ENCODE measurements at regions not wholly inside any gene's neighbourhood (a gene's known extent, or its start where the extent isn't known, plus 50 kb on each side); places are given as distances from the start of the nearest gene placed in this dataset.

DNA sequence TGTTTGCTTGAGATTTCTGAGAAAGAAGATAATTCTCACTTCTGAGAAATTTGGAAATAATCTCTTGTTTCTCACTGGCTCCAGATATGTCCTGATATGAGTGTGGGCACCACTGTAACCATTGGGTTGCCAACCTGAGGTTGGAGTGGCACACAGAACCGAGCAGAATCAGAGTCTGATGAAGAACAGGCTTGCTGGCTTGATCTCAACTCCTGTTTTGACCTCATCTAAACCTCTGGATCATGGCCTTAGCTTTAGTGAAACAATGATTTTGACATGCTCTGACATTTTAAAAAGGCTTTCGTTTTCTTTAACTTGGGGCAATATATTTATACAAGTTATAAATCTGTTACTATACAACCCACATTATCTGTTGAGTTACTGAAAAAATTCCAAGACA, 548.0 kb downstream of the IRS1 start:
- no peak for DNase-seq (ENCODE audit: low read depth)
- no peaks in the 10 kb centered on the region for H3K36me3 ChIP-seq (ENCODE audit: control insufficient read depth, insufficient read depth, low read length)
- H3K27me3 ChIP-seq (ENCODE audit: control insufficient read depth, insufficient read depth, low read length) = no peaks in the 10 kb centered on the region
- H3K4me3 ChIP-seq (ENCODE audit: low read depth, low read length) = no peak overlapping the region
- TF ChIP-seq, protein P1, sequence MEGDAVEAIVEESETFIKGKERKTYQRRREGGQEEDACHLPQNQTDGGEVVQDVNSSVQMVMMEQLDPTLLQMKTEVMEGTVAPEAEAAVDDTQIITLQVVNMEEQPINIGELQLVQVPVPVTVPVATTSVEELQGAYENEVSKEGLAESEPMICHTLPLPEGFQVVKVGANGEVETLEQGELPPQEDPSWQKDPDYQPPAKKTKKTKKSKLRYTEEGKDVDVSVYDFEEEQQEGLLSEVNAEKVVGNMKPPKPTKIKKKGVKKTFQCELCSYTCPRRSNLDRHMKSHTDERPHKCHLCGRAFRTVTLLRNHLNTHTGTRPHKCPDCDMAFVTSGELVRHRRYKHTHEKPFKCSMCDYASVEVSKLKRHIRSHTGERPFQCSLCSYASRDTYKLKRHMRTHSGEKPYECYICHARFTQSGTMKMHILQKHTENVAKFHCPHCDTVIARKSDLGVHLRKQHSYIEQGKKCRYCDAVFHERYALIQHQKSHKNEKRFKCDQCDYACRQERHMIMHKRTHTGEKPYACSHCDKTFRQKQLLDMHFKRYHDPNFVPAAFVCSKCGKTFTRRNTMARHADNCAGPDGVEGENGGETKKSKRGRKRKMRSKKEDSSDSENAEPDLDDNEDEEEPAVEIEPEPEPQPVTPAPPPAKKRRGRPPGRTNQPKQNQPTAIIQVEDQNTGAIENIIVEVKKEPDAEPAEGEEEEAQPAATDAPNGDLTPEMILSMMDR (IDR thresholded peaks at IDR 0.05; ENCODE audit: insufficient read depth, low read length, poor library complexity, severe bottlenecking) = no peak

DNA sequence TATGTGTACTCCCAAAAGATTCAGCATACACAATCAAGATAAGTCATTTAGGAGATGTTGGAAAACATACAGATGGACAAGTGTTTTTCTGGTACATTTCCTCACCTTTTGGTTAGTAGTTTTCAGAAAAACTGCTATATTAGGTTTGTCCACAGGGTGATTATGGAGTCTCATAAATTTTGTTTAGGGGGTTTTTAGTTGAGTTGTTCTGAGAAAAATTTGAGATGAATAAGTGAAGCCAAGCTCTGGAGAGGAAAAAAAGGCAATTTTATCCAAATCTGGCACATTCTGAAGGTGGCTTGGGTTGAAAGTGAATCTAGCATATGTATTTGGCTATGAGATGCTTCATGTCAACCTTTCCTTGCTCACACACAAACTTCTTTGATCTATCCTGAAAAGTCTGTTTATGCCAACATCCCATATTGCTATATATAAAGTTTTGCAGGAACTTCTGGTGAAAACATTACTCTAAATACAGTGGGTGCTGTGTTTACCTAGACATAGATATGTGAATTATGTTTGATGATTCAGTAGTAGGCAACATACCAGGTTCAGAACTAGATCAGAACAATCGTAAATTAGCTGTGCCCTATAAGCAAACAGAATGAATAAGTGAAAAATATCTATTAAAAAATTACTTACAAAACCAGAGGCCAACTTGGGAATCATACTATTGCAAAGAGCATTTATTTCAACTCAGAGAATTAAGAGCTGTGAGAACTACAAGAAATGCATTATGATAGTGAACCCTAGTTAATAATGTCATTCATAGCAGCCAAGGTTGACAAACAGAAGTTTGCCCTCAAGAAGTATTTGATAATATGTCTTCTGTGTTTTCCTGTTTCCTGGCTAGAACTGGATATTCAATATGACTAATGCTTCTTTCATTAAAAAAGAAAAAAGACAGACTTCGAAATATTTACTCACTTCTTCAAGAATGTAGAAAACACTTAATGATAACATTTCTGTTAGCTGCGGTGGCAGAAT, 552.0 kb downstream of the IRS1 start:
- H3K36me3 ChIP-seq (ENCODE audit: control insufficient read depth, insufficient read depth, low read length) = no peaks in the 10 kb centered on the region
- DNase-seq (ENCODE audit: low read depth) = no peak
- H3K4me3 ChIP-seq (ENCODE audit: low read depth, low read length) = no peak overlapping the region
- TF ChIP-seq, protein P1 (IDR thresholded peaks at IDR 0.05; ENCODE audit: insufficient read depth, low read length, poor library complexity, severe bottlenecking) = no peak
- no peaks in the 10 kb centered on the region for H3K27me3 ChIP-seq (ENCODE audit: control insufficient read depth, insufficient read depth, low read length)

DNA sequence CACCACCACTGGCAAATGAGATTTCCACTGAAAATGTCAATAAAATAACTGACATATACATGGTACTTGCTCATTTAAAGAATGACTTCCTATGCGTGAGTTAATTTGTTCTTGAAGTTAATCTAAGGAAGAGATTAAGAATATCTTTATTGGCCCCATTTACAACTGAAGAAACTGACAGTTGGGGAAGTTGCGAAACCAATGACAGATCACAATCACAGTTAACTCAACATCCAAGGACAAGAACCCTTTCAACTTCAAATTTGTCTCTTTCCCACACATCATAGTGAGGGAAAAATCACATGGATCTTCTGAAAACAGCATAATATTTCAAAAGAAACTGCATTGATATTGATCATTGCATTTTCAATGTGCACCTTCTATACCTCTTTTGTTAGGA, 565.4 kb downstream of the IRS1 start:
- TF ChIP-seq, protein P1 (IDR thresholded peaks at IDR 0.05; ENCODE audit: insufficient read depth, low read length, poor library complexity, severe bottlenecking) = no peak
- Histone ChIP-seq H3K36me3 (ENCODE audit: control insufficient read depth, insufficient read depth, low read length) (no peaks in the 10 kb centered on the region), H3K4me3 (ENCODE audit: low read depth, low read length) (no peak overlapping the region), H3K27me3 (ENCODE audit: control insufficient read depth, insufficient read depth, low read length) (no peaks in the 10 kb centered on the region)
- no peak for DNase-seq (ENCODE audit: low read depth)

DNA sequence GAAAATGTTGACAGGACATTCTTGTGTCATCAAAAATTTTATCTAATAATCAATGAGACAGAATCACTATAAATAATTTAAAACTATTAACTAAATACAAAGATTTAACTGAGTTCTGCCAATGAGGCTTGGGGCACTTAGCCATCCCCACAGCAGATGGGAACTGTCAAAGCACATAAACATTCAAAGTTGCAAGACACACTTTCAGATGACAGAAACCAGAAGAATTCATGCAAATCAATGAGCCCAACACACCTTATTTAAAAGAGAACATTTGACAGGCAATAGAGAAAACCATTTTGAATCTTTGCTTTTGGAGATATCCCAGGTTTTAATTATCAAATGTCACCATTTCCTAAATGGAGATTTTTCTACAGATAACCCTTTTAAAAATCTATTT, 566.2 kb downstream of the IRS1 start:
- no peak for DNase-seq (ENCODE audit: low read depth)
- H3K36me3 ChIP-seq (ENCODE audit: control insufficient read depth, insufficient read depth, low read length) = no peaks in the 10 kb centered on the region
- no peak overlapping the region for H3K4me3 ChIP-seq (ENCODE audit: low read depth, low read length)
- TF ChIP-seq, protein P1 (IDR thresholded peaks at IDR 0.05; ENCODE audit: insufficient read depth, low read length, poor library complexity, severe bottlenecking) = no peak
- no peaks in the 10 kb centered on the region for H3K27me3 ChIP-seq (ENCODE audit: control insufficient read depth, insufficient read depth, low read length)

DNA sequence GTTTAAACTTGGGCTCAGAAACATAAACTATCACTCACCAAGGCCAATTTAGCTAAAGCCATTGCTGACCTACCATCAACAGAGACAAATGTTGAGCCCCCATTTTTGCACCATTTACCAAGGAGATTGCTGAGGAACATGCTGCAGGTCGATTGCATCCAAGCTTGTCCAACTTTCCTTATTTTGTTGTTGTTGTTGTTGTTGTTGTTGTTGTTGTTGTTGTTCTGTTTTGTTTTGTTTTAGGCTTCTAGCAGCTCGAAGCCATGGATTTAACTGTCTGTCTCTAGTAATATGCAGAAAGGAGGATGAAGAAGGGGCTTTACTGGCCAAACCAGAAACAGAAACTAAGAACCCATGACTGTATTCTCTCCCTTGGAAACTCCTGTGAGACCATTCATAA, 571.5 kb downstream of the IRS1 start:
- Histone ChIP-seq H3K4me3 (ENCODE audit: low read depth, low read length) (no peak overlapping the region), H3K36me3 (ENCODE audit: control insufficient read depth, insufficient read depth, low read length) (no peaks in the 10 kb centered on the region), H3K27me3 (ENCODE audit: control insufficient read depth, insufficient read depth, low read length) (no peaks in the 10 kb centered on the region)
- DNase-seq (ENCODE audit: low read depth) = no peak
- TF ChIP-seq, protein P1 (IDR thresholded peaks at IDR 0.05; ENCODE audit: insufficient read depth, low read length, poor library complexity, severe bottlenecking) = no peak

All from kidney epithelial cell (primary cell).